ENCODE measurements at regions not wholly inside any gene's neighbourhood (a gene's known extent, or its start where the extent isn't known, plus 50 kb on each side); places are given as distances from the start of the nearest gene placed in this dataset.

GRCh38 chr13:39282400-39282972, 244.2 kb downstream of the NHLRC3 start:
- TF ChIP-seq CTCF (IDR thresholded peaks at IDR 0.05) (no peak), ZFX (IDR thresholded peaks at IDR 0.05; ENCODE audit: borderline replicate concordance) (no peak)
